SHP77 (cell line): ENCODE measurements at regions not wholly inside any gene's neighbourhood (a gene's known extent, or its start where the extent isn't known, plus 50 kb on each side); places are given as distances from the start of the nearest gene placed in this dataset.

Experiments
- DNase-seq, 2 experiments: peaks; one replicate each; lab custom pipeline; 2025; lab: John Stamatoyannopoulos, UW

- DNase-seq, result no peak
Measured at GRCh38 chr2:13876491-13877037, 756.0 kb upstream of the LRATD1 start.

- no peak for DNase-seq
Measured at GRCh38 chr2:13877571-13877970, 754.9 kb upstream of the LRATD1 start.

GRCh38 chr2:13884291-13884976, 748.1 kb upstream of the LRATD1 start:
- no peak for DNase-seq

GRCh38 chr2:13901526-13901925, 731.0 kb upstream of the LRATD1 start:
- DNase-seq, result no peak

- DNase-seq, result no peak
Measured at GRCh38 chr2:13905831-13906230, 726.7 kb upstream of the LRATD1 start.

GRCh38 chr2:13916066-13916465, 716.5 kb upstream of the LRATD1 start:
- DNase-seq, result no peak

GRCh38 chr2:13917958-13918357, 714.6 kb upstream of the LRATD1 start:
- no peak for DNase-seq

GRCh38 chr2:13919981-13920382, 712.5 kb upstream of the LRATD1 start:
- no peak for DNase-seq

- DNase-seq, result no peak
Measured at GRCh38 chr2:13921245-13921644, 711.3 kb upstream of the LRATD1 start.

GRCh38 chr2:13923823-13924222, 708.7 kb upstream of the LRATD1 start:
- DNase-seq, result no peak

GRCh38 chr2:13942111-13942510, 690.4 kb upstream of the LRATD1 start:
- no peak for DNase-seq

GRCh38 chr2:13950761-13951160, 681.8 kb upstream of the LRATD1 start:
- no peak for DNase-seq

- DNase-seq, result no peak
Measured at GRCh38 chr2:13968811-13969210, 663.7 kb upstream of the LRATD1 start.

- peak; percentile 21 to 34 for DNase-seq
Measured at GRCh38 chr2:13986119-13986720, 646.3 kb upstream of the LRATD1 start.

- DNase-seq, result no peak
Measured at GRCh38 chr2:13996527-13996926, 636.0 kb upstream of the LRATD1 start.

- DNase-seq, result no peak
Measured at GRCh38 chr2:14011190-14011589, 621.3 kb upstream of the LRATD1 start.

- DNase-seq, result no peak
Measured at GRCh38 chr2:14015113-14015630, 617.3 kb upstream of the LRATD1 start.

GRCh38 chr2:14016289-14016955, 616.1 kb upstream of the LRATD1 start:
- no peak for DNase-seq

GRCh38 chr2:14018620-14019019, 613.9 kb upstream of the LRATD1 start:
- DNase-seq, result no peak

GRCh38 chr2:14023558-14023957, 609.0 kb upstream of the LRATD1 start:
- DNase-seq, result no peak

- DNase-seq, result peak in 1 of 2 experiments; percentile 19
Measured at GRCh38 chr2:14039134-14039533, 593.4 kb upstream of the LRATD1 start.

GRCh38 chr2:14047491-14047890, 585.0 kb upstream of the LRATD1 start:
- DNase-seq, result no peak

GRCh38 chr2:14051401-14051800, 581.1 kb upstream of the LRATD1 start:
- DNase-seq, result no peak
